EH (cell line): ENCODE measurements at regions not wholly inside any gene's neighbourhood (a gene's known extent, or its start where the extent isn't known, plus 50 kb on each side); places are given as distances from the start of the nearest gene placed in this dataset.
A peak's percentile ranks its signal among the peaks of the same experiment; 100 is the strongest.
"Not testable (repeated sequence)": the region's sequence is repeated elsewhere in the genome, so short reads cannot be mapped to it uniquely, and the experiment has no call there.

Source experiments
- DNase-seq: peaks from one replicate; pipeline ENCODE4 v3.0.0-alpha.2; 2015; ENCODE audit warnings: low read depth

- DNase-seq = not testable (repeated sequence)
These were observed 52.5 kb upstream of the CCDC71L start for GRCh38 chr7:106713452-106713851.

- peak; percentile 90 for DNase-seq
These were observed 53.9 kb upstream of the CCDC71L start for GRCh38 chr7:106714590-106715442.

GRCh38 chr7:106715730-106716129, 54.8 kb upstream of the CCDC71L start:
- DNase-seq = no peak

- peak; percentile 68 for DNase-seq
These were observed 56.4 kb upstream of the CCDC71L start for GRCh38 chr7:106717254-106717954.

GRCh38 chr7:106717955-106718871, 57.3 kb upstream of the CCDC71L start:
- DNase-seq = peak; percentile 100

- no peak for DNase-seq
These were observed 59.7 kb upstream of the CCDC71L start for GRCh38 chr7:106720641-106721040.

- DNase-seq = no peak
These were observed 61.1 kb upstream of the CCDC71L start for GRCh38 chr7:106721816-106722785.

GRCh38 chr7:106723398-106723797, 62.4 kb upstream of the CCDC71L start:
- no peak for DNase-seq

- no peak for DNase-seq
These were observed 68.9 kb upstream of the CCDC71L start for GRCh38 chr7:106729720-106730385.

- peak; percentile 10 for DNase-seq
These were observed 70.2 kb upstream of the CCDC71L start for GRCh38 chr7:106731187-106731586.

GRCh38 chr7:106731646-106732444, 70.9 kb upstream of the CCDC71L start:
- DNase-seq = peak; percentile 40

GRCh38 chr7:106735637-106736036, 74.7 kb upstream of the CCDC71L start:
- no peak for DNase-seq

- no peak for DNase-seq
These were observed 75.2 kb upstream of the CCDC71L start for GRCh38 chr7:106736123-106736507.

GRCh38 chr7:106736508-106737201, 75.7 kb upstream of the CCDC71L start:
- DNase-seq = peak; percentile 82

- peak; percentile 72 for DNase-seq
These were observed 76.2 kb upstream of the CCDC71L start for GRCh38 chr7:106737202-106737562.

- DNase-seq = no peak
These were observed 79.8 kb upstream of the CCDC71L start for GRCh38 chr7:106740806-106741205.

GRCh38 chr7:106744563-106745091, 83.7 kb upstream of the CCDC71L start:
- peak; percentile 30 for DNase-seq

GRCh38 chr7:106747301-106747700, 86.3 kb upstream of the CCDC71L start:
- not testable (repeated sequence) for DNase-seq

GRCh38 chr7:106747804-106748203, 86.8 kb upstream of the CCDC71L start:
- no peak for DNase-seq
